ENCODE measurements at regions not wholly inside any gene's neighbourhood (a gene's known extent, or its start where the extent isn't known, plus 50 kb on each side); places are given as distances from the start of the nearest gene placed in this dataset.

GRCh38 chr3:61311044-61311443, 59.8 kb upstream of the FHIT start:
- no peak for DNase-seq (ENCODE audit: low spot score)

DNA sequence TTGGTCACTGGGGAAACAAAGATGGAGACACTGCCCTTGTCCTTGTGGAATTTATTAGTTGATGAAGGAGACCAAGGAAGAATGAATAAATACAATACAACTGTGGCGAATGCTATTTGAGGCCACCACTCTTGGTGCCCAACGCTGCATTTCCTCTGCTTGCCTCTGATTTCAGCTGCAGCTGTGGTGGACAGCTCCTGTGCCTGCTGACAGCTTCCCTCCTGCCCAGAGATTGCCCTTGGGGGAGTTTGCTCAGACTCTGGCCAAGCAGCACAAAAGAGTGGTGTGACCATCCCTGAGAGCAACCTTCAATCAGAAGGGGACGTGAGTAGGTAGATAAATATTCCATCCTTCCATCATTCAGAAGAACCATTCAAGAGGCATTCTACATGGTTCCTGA, 64.6 kb upstream of the FHIT start:
- DNase-seq (ENCODE audit: low spot score): peak; percentile 3

DNA sequence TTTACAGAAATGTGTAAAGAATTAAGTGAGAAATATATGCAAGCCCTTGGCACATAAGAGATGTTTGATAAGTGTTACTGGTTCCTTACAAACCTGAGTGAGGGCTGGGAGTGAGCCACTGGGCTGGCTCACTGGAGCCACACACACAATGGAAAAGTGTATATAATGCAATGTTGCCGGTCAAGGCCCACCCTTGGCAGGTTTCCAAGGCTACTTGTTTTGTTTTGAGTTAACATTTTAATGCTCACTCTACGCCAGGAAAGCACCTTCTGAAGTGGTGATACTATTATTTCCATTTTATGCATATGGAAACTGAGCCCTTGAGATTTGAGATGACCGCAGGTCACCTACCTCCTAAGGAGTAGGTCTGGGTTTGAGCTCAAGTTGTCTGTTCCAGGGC, 71.8 kb upstream of the FHIT start:
- no peak for DNase-seq (ENCODE audit: low spot score)

DNA sequence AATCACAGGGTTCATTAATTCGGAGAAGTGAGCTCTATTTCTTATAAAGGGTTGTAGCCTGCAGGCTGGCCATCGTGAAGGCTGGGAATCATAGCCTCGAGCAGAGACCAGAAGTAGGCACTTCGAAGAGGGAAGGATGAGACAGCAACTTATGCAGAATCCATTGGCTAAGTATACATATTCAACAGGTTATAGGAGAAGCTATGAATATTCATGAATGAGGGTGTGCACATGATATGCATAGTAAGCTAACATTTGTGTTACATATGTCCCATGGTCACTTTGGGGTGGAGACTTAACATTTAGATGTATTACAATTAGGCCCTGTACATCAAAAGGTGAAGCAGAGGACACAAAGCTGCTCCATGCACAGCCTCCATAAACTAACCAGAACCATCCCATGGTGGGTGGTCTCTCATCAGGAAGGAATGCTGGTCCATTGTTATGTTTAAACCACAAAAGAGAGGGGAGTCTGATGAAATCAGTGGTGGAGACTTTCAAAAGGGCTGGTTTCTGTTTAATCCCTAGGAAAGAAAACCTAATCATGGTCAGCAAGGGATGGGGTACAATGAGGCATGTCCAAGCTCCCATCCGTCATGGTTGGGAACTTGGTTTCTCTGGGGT, 80.8 kb upstream of the FHIT start:
- no peak for DNase-seq (ENCODE audit: low spot score)

GRCh38 chr3:61333192-61333961, 82.1 kb upstream of the FHIT start:
- DNase-seq (ENCODE audit: low spot score): no peak

- DNase-seq (ENCODE audit: low spot score): no peak
Observed at GRCh38 chr3:61334783-61335182, 83.5 kb upstream of the FHIT start.

DNA sequence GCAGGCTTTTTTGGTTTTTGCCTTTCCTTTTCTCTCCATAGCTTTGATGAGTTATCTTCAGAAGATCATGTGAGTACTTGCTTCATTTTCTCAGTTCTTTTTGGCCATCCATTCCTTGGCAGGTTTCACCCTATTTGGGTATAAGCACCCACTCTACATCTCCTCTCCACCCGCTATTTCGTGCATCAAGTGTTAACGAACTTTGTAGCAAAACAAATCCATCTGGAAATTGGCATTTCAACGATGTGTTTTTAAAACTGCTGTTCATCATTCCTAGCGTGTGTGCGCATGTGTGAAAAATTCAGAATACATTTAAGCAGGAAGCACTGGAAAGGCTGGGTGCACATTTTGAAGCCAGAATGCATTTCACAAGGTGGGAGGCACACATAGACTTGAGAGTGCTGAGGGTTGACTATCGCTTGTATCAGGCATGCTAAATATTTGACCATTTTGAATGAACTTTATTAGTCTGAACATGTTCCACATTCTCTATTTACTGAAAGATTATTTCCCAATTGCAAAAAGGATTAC, 89.7 kb upstream of the FHIT start:
- DNase-seq (ENCODE audit: low spot score): no peak

DNA sequence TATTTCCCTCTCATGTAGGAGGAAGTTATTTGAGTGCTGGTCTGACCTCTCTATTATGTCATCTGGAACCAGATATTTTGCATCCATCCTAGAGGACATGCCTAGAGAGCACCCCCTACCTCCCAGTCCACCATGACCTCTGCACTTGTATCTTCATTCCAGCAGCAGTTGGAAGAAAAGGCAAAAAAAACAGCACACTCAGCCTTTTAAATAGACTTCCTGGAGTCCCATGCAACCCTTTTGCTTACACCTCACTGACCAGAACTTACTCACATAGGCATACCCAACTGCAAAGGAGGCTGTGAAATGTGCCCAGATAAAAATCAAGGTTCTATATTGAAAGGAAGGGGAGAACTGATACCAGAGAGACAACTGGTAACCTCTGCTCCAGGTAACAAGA, 92.3 kb upstream of the FHIT start:
- no peak for DNase-seq (ENCODE audit: low spot score)

DNA sequence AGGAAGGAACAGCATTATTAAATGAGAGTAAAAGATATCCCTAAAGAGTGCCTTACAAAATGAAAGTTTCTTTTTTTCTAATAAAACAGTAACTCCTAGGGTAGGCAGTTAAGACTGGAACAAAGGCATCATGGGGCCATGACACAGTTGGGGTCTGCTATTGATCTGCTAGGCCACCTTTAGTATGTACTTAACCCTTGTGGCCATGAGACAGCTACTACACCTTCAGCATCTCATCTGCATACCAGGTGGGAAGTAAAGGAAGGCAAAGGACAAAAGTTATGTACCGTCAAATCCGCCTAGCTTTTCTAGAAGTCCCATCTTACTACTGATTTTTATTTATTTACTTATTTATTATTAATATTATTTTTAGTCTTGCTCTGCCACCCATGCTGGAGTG, 93.8 kb upstream of the FHIT start:
- DNase-seq (ENCODE audit: low spot score): no peak

DNA sequence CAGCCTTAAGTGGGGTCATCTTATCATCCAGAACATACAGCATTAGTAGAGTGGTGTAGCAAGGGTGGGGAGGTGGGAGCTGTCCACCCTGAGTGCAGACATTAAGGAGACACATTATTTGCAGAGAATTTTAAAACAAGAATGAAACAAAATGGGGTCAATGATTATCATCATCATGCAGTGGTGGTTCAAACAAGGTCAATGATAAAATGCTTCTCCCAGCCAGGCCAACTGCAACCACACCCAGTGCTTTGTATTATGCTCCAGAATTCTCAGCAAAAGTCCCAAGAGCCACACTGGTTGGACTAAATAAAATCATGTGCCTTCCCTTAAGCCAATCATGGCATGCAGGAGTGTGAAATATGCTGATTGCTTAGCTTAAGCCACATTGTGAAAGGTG, 96.7 kb upstream of the FHIT start:
- DNase-seq (ENCODE audit: low spot score): no peak

DNA sequence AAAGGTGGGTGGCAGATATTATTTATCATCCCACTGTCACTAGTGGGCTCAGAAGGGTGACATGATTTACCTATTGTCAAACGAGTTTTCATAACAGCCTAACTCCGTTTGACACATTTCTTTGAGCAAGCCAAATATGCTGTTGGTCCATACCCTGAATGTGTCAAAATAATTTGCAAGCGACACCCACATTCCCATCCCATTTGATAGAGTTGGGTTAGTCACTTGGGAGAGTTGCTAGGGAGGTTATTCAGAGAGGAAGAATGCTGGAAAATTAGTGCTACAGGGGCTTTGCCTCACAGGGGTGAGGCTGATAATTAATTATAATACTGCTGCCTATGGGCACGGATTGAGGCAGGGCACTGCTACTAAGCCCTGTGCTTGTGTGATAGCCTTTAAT, 98.5 kb upstream of the FHIT start:
- DNase-seq (ENCODE audit: low spot score): no peak

GRCh38 chr3:61350782-61351309, 99.6 kb upstream of the FHIT start:
- DNase-seq (ENCODE audit: low spot score): no peak

DNA sequence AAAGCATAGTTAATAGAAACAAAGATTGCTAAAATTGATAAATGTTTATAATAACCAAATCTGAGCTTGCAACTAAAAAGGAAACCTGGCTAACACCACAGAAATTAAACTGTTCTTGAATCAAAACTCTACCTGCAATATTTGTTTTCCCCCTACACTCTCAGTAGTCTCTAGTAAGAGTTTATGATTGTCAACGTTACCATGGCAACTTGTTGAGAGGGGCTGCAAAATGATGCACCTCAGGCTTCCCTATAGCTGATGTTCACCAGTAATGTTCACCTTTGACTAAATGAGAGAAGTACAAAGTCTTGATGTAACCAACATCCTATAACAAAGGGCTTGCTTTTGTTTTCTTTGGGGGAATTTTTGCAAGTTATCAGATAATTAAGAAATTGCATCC, 101.1 kb upstream of the FHIT start:
- DNase-seq (ENCODE audit: low spot score): no peak

- no peak for DNase-seq (ENCODE audit: low spot score)
Observed at GRCh38 chr3:61353382-61353781, 102.1 kb upstream of the FHIT start.

GRCh38 chr3:61354604-61355003, 103.4 kb upstream of the FHIT start:
- DNase-seq (ENCODE audit: low spot score): no peak

- no peak for DNase-seq (ENCODE audit: low spot score)
Observed at GRCh38 chr3:61356685-61357084, 105.4 kb upstream of the FHIT start.

GRCh38 chr3:61357902-61358301, 106.7 kb upstream of the FHIT start:
- DNase-seq (ENCODE audit: low spot score): no peak

GRCh38 chr3:61358364-61358763, 107.1 kb upstream of the FHIT start:
- DNase-seq (ENCODE audit: low spot score): peak; percentile 4

DNA sequence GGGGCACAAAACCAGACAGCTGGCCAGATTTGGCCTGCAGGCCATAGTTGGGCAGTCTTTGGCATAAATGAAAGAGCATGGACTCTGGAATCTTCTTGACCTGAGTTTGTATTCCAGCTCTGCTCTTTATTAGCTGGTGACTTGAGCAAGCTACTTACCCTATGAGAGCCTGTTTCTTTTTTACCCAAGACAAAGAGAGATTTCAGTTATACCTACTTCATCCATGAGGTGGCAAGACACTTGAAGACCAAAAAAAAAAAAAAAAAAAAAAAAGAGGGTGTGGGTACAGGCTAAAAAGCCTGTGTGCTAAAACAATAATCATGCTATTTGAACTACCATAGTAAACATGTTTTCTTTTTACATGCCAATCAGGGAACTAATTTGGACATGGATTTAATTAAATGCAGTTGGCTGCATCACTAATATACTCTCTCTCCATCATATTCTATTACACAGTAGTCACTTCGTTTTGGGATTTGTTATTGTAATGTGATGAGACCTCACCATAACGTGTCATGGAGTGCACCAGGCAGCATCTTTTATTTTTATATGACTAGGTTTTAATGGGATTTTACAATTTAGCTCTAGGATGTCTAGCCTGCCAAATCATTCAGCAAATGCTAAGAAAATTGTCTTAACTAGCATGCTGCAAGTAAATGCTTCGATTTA, 109.2 kb upstream of the FHIT start:
- DNase-seq (ENCODE audit: low spot score): no peak

GRCh38 chr3:61369678-61370077, 118.4 kb upstream of the FHIT start:
- no peak for DNase-seq (ENCODE audit: low spot score)

- DNase-seq (ENCODE audit: low spot score): peak; percentile 5
Observed at GRCh38 chr3:61371123-61371522, 119.9 kb upstream of the FHIT start.

DNA sequence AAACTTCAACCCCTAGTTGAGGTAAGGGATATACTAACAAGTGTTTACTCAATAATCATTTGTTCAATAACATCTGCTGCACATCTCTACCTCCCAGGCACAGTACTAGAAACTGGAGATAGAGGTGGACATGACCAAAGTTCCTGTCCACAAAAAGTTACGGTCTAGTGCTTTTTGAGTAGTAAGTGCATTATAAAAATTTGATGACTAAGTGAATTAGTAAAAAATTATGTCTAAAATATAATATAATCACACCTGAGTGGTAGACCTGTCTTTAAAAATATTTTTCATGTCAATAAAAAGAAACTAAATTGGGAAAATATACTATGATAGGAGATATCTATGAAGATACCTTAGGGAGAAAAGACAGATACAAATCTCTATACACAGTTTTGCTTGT, 121.5 kb upstream of the FHIT start:
- no peak for DNase-seq (ENCODE audit: low spot score)

- DNase-seq (ENCODE audit: low spot score): no peak
Observed at GRCh38 chr3:61378311-61378710, 127.1 kb upstream of the FHIT start.

All from H4 (cell line).